ENCODE measurements at regions not wholly inside any gene's neighbourhood (a gene's known extent, or its start where the extent isn't known, plus 50 kb on each side); places are given as distances from the start of the nearest gene placed in this dataset.

GRCh38 chr2:72000110-72000509 lies 147.6 kb downstream of the CYP26B1 start:
- no peak for TF ChIP-seq CTCF (IDR thresholded peaks at IDR 0.05)
- no peak for TF ChIP-seq POLR2A (IDR thresholded peaks at IDR 0.05)
